AG09309 (cell line): ENCODE measurements at regions not wholly inside any gene's neighbourhood (a gene's known extent, or its start where the extent isn't known, plus 50 kb on each side); places are given as distances from the start of the nearest gene placed in this dataset.

Experiments used
- DNase-seq: peaks from one replicate; pipeline ENCODE4 v3.0.0-alpha.2; 2010; ENCODE audit warnings: low read depth
- H3K4me3 ChIP-seq: 2 replicates; pipeline ENCODE4 v1.5.1; 2011; ENCODE audit warnings: mild to moderate bottlenecking, low read depth, low read length, moderate library complexity; ENCODE audit not compliant: control insufficient read depth
- TF ChIP-seq, protein P1 (sequence below): IDR thresholded peaks from 2 replicates; pipeline ENCODE4 v1.5.1; 2011; ENCODE audit warnings: mild to moderate bottlenecking, low read depth, low read length, inconsistent platforms; ENCODE audit not compliant: insufficient read depth, control insufficient read depth; ENCODE audit errors: missing control alignments

DNA sequence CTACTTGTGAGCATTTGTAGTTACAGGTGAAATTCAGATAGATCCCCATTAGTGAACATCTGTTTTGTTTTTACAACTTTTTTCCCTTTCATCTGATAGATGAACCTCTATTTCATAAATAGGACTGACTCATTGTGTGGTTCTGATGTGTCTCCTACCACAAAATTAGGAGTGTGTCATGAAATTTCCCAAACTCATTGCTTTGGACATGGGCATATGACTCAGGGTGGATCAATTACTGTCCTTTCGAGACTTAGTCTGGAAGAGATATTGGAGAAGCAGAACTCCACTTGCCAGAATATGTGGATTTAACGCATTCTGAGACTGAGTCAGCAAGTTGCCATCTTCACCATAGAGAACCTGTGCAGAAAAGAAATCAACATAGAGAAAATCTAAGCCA is 53.5 kb upstream of the PCDH10 start:
- no peak for DNase-seq
- TF ChIP-seq, protein P1, sequence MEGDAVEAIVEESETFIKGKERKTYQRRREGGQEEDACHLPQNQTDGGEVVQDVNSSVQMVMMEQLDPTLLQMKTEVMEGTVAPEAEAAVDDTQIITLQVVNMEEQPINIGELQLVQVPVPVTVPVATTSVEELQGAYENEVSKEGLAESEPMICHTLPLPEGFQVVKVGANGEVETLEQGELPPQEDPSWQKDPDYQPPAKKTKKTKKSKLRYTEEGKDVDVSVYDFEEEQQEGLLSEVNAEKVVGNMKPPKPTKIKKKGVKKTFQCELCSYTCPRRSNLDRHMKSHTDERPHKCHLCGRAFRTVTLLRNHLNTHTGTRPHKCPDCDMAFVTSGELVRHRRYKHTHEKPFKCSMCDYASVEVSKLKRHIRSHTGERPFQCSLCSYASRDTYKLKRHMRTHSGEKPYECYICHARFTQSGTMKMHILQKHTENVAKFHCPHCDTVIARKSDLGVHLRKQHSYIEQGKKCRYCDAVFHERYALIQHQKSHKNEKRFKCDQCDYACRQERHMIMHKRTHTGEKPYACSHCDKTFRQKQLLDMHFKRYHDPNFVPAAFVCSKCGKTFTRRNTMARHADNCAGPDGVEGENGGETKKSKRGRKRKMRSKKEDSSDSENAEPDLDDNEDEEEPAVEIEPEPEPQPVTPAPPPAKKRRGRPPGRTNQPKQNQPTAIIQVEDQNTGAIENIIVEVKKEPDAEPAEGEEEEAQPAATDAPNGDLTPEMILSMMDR = no peak
- H3K4me3 ChIP-seq = no peak overlapping the region

- no peak overlapping the region for H3K4me3 ChIP-seq
- TF ChIP-seq, protein P1 = no peak
- DNase-seq = no peak
Measured at GRCh38 chr4:133096972-133097371, 52.1 kb upstream of the PCDH10 start.
